Uterus (tissue), 3 donors: ENCODE measurements at regions not wholly inside any gene's neighbourhood (a gene's known extent, or its start where the extent isn't known, plus 50 kb on each side); places are given as distances from the start of the nearest gene placed in this dataset.

ENCODE experiments used
- DNase-seq, 2 donors: peaks; one replicate each; pipeline ENCODE4 v3.0.0-alpha.2; 2019 to 2020
- H3K27ac ChIP-seq, 2 donors: fragments of 200-600 bp; sonication (generic); 1 replicate in 1 of 2; 2 replicates in 1 of 2; pipeline ENCODE4 v1.5.1; 2016 to 2018
- H3K27me3 ChIP-seq, 2 donors: fragments of 200-600 bp; sonication (generic); one replicate each; pipeline ENCODE4 v1.5.1; 2018 to 2019; ENCODE audit warnings: control low read depth in 1 of 2
- H3K36me3 ChIP-seq, 2 donors: fragments of 200-600 bp; sonication (generic); one replicate each; pipeline ENCODE4 v1.5.1; 2019; ENCODE audit warnings: control low read depth in 1 of 2
- H3K4me1 ChIP-seq, 2 donors: fragments of 200-600 bp; sonication (generic); one replicate each; pipeline ENCODE4 v1.5.1; 2018 to 2019; ENCODE audit warnings: control low read depth in 1 of 2
- H3K4me3 ChIP-seq, 2 donors: fragments of 200-600 bp; sonication (generic); 1 replicate in 1 of 2; 2 replicates in 1 of 2; pipeline ENCODE4 v1.5.1; 2018 to 2019; ENCODE audit warnings: mild to moderate bottlenecking in 1 of 2
- H3K9me3 ChIP-seq, 2 donors: fragments of 200-600 bp; sonication (generic); one replicate each; pipeline ENCODE4 v1.5.1; 2019; ENCODE audit warnings: control low read depth in 1 of 2
- POLR2A ChIP-seq, 2 donors: fragments of 450-650 bp; IDR thresholded peaks; one replicate each; pipeline ENCODE4 v1.6.1; 2016; ENCODE audit warnings: antibody characterized with exemption in 2 of 2, mild to moderate bottlenecking in 1 of 2, moderate library complexity in 1 of 2
- intact Hi-C: fragments of 100-400 bp; cut with DNase I; formaldehyde crosslinking; loops from one replicate; pipeline ENCODE4 v1.15.1; 2023; ENCODE audit warnings: low total_unique reads
- TF ChIP-seq, protein P1 (sequence below), 4 experiments: fragments of 200-600 bp in 2 of 4; fragments of 450-650 bp in 2 of 4; sonication (generic) in 2 of 4; IDR thresholded peaks; one replicate each; pipeline ENCODE4 v1.5.1; 2016 to 2019; ENCODE audit warnings: antibody characterized with exemption in 4 of 4, mild to moderate bottlenecking in 2 of 4, moderate library complexity in 1 of 4
- donor health status: DM: yes; HTN: yes; CAD: no.

DNA sequence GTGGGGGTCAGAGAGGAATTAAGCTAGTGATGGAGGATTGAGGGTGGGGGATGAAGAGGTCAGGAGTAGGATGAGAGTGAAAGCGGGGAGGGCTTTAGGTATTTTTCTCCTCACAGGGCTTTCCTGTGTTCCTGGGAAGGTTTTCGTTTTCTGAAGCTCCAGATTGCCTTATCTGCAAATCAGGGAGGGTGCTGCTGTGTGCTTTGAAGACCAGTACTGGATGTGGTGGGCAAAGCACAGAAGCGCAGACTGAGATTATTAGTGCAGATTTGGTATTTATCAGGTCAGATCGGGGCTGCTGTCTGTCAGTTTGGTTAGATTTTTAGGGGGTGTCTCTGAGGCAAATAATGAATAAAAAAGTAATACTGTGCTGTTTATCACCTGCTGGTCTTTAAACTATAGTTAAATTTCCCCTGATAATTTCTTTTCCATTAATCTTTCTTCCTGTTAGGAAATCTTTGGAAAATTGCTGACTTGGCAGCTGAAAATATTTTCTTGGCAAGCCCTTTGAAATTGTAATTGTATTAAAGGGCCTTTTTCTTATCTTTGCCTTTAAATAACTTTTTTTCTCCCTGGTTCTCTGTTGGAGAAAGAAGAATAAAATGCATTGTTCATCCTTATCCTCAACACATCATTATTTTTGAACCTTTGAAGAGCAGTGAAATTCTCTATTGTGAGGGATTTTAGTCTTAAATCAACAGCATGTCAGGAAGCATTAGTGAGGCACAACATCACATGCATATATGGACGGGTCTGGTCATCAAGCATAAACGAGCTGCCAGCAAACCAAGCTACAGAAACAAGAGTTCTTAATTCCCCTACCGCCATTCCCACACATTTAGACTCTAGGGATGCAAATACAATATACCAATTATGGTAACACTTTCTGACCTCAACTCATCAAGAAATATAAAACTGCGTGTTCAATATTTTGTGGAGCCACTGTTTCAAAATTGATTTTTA, 139.6 kb downstream of the S1PR1 start:
- DNase-seq = no peak
- intact Hi-C loops = no loop called here
- Histone ChIP-seq H3K9me3 (no peaks in the 10 kb centered on the region), H3K4me3 (no peak overlapping the region), H3K36me3 (no peaks in the 10 kb centered on the region), H3K27ac (no peak overlapping the region), H3K27me3 (no peaks in the 10 kb centered on the region), H3K4me1 (no peaks in the 10 kb centered on the region)
- TF ChIP-seq, protein P1, sequence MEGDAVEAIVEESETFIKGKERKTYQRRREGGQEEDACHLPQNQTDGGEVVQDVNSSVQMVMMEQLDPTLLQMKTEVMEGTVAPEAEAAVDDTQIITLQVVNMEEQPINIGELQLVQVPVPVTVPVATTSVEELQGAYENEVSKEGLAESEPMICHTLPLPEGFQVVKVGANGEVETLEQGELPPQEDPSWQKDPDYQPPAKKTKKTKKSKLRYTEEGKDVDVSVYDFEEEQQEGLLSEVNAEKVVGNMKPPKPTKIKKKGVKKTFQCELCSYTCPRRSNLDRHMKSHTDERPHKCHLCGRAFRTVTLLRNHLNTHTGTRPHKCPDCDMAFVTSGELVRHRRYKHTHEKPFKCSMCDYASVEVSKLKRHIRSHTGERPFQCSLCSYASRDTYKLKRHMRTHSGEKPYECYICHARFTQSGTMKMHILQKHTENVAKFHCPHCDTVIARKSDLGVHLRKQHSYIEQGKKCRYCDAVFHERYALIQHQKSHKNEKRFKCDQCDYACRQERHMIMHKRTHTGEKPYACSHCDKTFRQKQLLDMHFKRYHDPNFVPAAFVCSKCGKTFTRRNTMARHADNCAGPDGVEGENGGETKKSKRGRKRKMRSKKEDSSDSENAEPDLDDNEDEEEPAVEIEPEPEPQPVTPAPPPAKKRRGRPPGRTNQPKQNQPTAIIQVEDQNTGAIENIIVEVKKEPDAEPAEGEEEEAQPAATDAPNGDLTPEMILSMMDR (IDR thresholded peaks at IDR 0.05) = no peak
- no peak for TF ChIP-seq POLR2A (IDR thresholded peaks at IDR 0.05)

DNA sequence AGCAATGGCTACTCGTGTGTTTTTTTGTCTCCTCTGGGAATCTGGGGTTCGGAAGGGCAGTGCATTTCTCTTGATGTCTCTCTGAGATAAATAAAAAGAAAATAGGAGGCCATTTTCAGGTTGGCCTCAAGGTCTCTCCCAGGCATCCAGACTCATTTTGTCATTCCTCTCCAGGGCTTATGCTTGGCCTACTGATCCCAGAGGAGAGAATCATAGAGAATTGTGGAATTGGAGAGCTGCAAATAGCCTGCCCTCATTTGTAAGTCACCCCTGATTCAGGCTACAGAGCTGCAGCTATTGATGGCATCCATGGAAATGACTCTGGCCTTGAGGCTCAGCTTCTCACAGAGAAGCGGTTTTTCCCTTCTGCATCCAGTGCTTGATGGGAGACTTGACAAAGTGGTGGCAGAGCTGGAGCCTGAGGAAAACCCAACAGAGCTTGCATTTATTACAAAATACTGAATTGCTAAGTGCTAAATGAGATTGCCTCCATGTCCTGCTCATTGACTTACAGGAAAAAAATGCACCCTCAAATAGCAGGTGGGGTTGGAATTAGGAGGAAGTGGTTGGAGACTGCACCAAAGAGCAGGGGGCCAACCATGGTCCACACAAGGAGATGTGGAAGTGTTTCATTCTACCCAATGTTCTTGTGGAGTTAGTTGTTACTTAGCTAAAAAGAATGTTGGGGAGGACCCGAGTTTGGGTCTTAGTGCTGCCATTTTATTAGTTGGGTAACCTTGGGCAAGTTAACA, 140.4 kb downstream of the S1PR1 start:
- no peaks in the 10 kb centered on the region for H3K36me3 ChIP-seq
- TF ChIP-seq, protein P1 (IDR thresholded peaks at IDR 0.05) = no peak
- TF ChIP-seq POLR2A (IDR thresholded peaks at IDR 0.05) = no peak
- H3K9me3 ChIP-seq = no peaks in the 10 kb centered on the region
- no peaks in the 10 kb centered on the region for H3K4me1 ChIP-seq
- no peaks in the 10 kb centered on the region for H3K27me3 ChIP-seq
- DNase-seq = no peak
- intact Hi-C loops = no loop called here
- H3K27ac ChIP-seq = no peak overlapping the region
- no peak overlapping the region for H3K4me3 ChIP-seq

DNA sequence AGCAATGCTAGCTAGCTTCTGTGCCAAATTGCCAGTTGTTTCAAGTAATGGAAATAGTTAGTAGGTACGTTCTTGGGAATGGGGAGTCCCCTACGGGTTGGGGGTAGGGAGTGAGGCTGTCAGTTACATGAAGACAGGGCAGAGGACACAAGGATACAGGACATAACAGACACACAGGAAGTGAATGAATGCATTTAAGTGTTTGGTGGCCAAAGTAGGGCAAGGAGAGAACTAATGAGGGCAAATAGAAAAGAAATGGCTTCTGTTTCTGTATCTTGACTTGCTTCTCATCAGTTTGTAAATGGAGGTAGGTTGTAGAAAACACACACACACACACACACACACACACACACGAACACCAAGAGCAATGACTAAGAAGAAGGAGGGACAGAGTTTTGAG, 142.2 kb downstream of the S1PR1 start:
- intact Hi-C loops = no loop called here
- H3K4me3 ChIP-seq = no peak overlapping the region
- no peak for DNase-seq

DNA sequence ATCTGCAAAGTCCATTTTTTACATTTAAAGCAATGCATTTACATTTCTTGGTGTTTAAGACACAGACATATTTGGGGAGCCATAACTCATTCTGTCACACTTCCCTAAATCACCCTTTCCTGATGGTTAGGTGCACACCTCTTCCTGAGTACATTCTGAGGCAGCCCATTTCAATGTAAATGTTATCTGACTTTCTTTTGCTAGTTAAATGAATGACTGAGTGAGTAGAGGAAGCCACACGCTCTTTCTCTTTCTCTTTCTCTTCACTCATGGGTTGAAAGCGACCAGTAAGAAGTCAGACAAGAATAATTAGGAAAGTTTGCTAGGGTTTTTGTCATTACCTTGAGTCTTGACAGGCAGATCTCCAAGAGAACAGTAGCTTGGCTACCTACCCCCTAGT, 143.1 kb downstream of the S1PR1 start:
- Histone ChIP-seq H3K27ac (no peak overlapping the region), H3K4me1 (no peaks in the 10 kb centered on the region), H3K36me3 (no peaks in the 10 kb centered on the region), H3K27me3 (no peaks in the 10 kb centered on the region), H3K9me3 (no peaks in the 10 kb centered on the region), H3K4me3 (no peak overlapping the region)
- intact Hi-C loops = no loop called here
- no peak for DNase-seq
- TF ChIP-seq POLR2A (IDR thresholded peaks at IDR 0.05) = no peak
- TF ChIP-seq, protein P1 (IDR thresholded peaks at IDR 0.05) = no peak

More for the DNA sequence above, 142.2 kb downstream of the S1PR1 start:
- no peaks in the 10 kb centered on the region for H3K36me3 ChIP-seq
- H3K4me1 ChIP-seq = no peaks in the 10 kb centered on the region
- TF ChIP-seq POLR2A (IDR thresholded peaks at IDR 0.05) = no peak
- TF ChIP-seq, protein P1 (IDR thresholded peaks at IDR 0.05) = no peak
- no peaks in the 10 kb centered on the region for H3K9me3 ChIP-seq
- H3K27ac ChIP-seq = no peak overlapping the region
- no peaks in the 10 kb centered on the region for H3K27me3 ChIP-seq

DNA sequence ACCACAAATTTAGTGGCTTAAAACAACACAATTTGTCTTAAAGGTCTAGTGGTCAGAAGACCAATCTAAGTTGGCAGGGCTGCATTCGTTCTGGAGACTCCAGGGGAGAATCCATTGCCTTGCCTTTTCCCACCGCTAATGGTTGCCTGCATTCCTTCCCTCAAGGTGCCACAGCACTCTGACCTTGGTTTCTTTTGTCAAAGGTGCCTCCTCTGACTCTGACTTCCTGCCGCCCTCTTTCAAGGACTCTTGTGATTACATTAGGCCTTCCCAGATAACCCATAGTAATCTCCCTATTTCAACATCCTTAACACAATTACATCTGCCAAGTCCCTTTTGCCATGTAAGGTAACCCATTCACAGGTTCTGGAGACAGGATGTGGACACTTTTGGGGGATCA, 145.3 kb downstream of the S1PR1 start:
- H3K27ac ChIP-seq = no peak overlapping the region
- TF ChIP-seq, protein P1 (IDR thresholded peaks at IDR 0.05) = no peak
- no peak for TF ChIP-seq POLR2A (IDR thresholded peaks at IDR 0.05)
- intact Hi-C loops = no loop called here
- no peak for DNase-seq
- H3K36me3 ChIP-seq = no peaks in the 10 kb centered on the region
- H3K9me3 ChIP-seq = no peaks in the 10 kb centered on the region
- no peaks in the 10 kb centered on the region for H3K27me3 ChIP-seq
- H3K4me1 ChIP-seq = no peaks in the 10 kb centered on the region
- no peak overlapping the region for H3K4me3 ChIP-seq
